BLaER1 treated with 17β-estradiol and CSF1 and Interleukin-3, amounts not matched to agents 10 nM and 100 nM (cell line): ENCODE measurements at regions not wholly inside any gene's neighbourhood (a gene's known extent, or its start where the extent isn't known, plus 50 kb on each side); places are given as distances from the start of the nearest gene placed in this dataset.
A peak's percentile ranks its signal among the peaks of the same experiment; 100 is the strongest.

ENCODE experiments used
- H3K27ac ChIP-seq, 11 experiments: shearing (Covaris generic); formaldehyde crosslinking; 2 replicates each; pipeline ENCODE4 v1.8.1; 2022
- H3K27me3 ChIP-seq, 11 experiments: shearing (Covaris generic); formaldehyde crosslinking; 2 replicates each; pipeline ENCODE4 v1.8.1; 2022
- H3K36me3 ChIP-seq, 11 experiments: shearing (Covaris generic); formaldehyde crosslinking; 2 replicates each; pipeline ENCODE4 v1.8.1; 2022
- H3K4me1 ChIP-seq, 10 experiments: shearing (Covaris generic); formaldehyde crosslinking; 2 replicates each; pipeline ENCODE4 v1.8.1; 2022
- H3K4me2 ChIP-seq, 11 experiments: shearing (Covaris generic); formaldehyde crosslinking; 2 replicates each; pipeline ENCODE4 v1.8.1; 2022
- H3K4me3 ChIP-seq, 10 experiments: shearing (Covaris generic); formaldehyde crosslinking; 2 replicates each; pipeline ENCODE4 v1.8.1; 2022
- H3K9ac ChIP-seq, 11 experiments: shearing (Covaris generic); formaldehyde crosslinking; 2 replicates each; pipeline ENCODE4 v1.8.1; 2022
- H3K9me3 ChIP-seq, 11 experiments: shearing (Covaris generic); formaldehyde crosslinking; replicated peaks in 1 of 11; 2 replicates each; pipeline ENCODE4 v1.8.1; 2022
- H4K20me1 ChIP-seq, 11 experiments: shearing (Covaris generic); formaldehyde crosslinking; 2 replicates each; pipeline ENCODE4 v1.8.1; 2022
- Cebpa-rat ChIP-seq, 11 experiments: shearing (Covaris generic); IDR thresholded peaks; 2 replicates each; pipeline ENCODE4 v1.8.1; 2022

- Histone ChIP-seq H3K36me3 (no peaks in the 10 kb centered on the region), H4K20me1 (no peaks in the 10 kb centered on the region), H3K9ac (no peak overlapping the region), H3K27me3 (no peaks in the 10 kb centered on the region), H3K27ac (no peak overlapping the region), H3K4me2 (no peak overlapping the region), H3K4me3 (no peak overlapping the region), H3K4me1 (no peaks in the 10 kb centered on the region), H3K9me3 (0 out of 22 replicates have a peak, but pooled peaks cover 0 to 3% (median 0%) of the 10 kb centered on the region in 11 experiments)
- TF ChIP-seq Cebpa-rat (IDR thresholded peaks at IDR 0.05) = no peak
These were observed 453.7 kb upstream of the CELF4 start for GRCh38 chr18:38019292-38019691.

DNA sequence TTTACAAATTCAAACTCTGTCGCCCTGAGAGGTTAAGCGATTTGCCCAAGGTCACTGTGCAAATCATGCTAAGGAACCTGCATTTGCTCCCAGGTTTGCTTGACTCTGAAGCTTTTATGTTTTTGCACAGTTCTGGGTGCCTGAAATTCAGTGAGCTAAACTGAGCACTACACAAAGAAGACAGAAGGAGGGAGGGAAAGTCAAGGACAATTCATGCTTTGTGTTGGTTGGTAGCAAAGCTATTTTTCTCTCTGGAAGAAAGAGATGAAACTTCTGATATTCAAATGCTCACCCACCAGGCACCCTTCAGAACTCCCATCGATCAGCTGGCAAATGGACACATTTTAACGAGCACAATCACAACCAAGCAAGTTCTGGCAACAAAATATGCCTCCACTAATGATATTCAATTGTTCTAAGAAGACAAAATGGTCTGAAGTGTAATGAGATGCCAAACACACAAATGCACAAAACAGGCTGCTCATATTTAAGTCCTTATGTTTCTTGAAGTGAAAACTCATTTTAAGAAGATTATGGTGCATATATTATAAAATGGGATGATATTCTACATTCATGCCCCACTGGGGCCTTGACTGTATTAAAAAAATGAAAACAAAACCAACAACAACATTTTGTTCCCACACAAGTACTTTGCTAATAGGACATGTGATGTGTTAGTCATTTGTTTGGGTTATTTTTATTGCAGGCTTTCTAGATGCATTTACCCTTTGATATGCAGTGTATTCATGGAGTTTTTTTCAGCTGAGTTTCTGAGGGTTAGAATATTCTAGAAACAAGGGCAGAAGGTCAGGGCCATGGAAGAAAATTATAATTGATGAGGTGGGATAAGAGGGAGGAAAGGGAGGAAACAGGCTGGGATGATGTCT is 445.6 kb upstream of the CELF4 start:
- no peak overlapping the region for H3K9ac ChIP-seq
- H3K27ac ChIP-seq = no peak overlapping the region
- H4K20me1 ChIP-seq = no peaks in the 10 kb centered on the region
- H3K4me1 ChIP-seq = peaks cover 6 to 10% (median 8%) of the 10 kb centered on the region in 10 experiments; a peak in 15 of 20 replicates
- no peaks in the 10 kb centered on the region for H3K27me3 ChIP-seq
- no peaks in the 10 kb centered on the region for H3K36me3 ChIP-seq
- TF ChIP-seq Cebpa-rat (IDR thresholded peaks at IDR 0.05) = no peak
- H3K4me3 ChIP-seq = no peak overlapping the region
- peak overlapping the region in 2 of 11 experiments; percentile 3 to 45; a peak in 1 of 22 replicates for H3K4me2 ChIP-seq
- 0 out of 22 replicates have a peak, but pooled peaks cover 0 to 3% (median 0%) of the 10 kb centered on the region in 11 experiments for H3K9me3 ChIP-seq

DNA sequence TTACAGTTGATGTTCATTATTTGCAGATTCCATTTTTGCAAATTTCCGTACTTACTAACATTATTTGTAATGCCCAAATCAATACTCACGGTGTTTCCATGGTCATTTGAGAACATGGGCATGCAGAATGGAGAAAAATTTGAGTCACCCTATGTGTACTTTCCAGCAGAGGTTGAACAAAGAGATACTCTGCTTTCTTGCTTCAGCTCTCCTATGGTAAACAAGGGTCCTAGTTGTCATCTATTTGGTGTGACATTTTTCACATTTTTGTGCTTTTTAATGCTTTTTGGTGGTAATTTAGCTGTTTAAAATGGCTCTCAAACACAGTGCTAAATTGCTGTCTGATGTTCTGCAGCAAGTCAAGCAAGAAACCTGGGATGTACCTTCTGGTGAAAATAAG is 444.4 kb upstream of the CELF4 start:
- no peak overlapping the region for H3K4me3 ChIP-seq
- no peaks in the 10 kb centered on the region for H4K20me1 ChIP-seq
- H3K4me1 ChIP-seq = peaks cover 6 to 10% (median 8%) of the 10 kb centered on the region in 10 experiments; a peak in 15 of 20 replicates
- TF ChIP-seq Cebpa-rat (IDR thresholded peaks at IDR 0.05) = no peak
- no peak overlapping the region for H3K9ac ChIP-seq
- H3K36me3 ChIP-seq = no peaks in the 10 kb centered on the region
- no peaks in the 10 kb centered on the region for H3K27me3 ChIP-seq
- no peaks in the 10 kb centered on the region for H3K9me3 ChIP-seq
- H3K4me2 ChIP-seq = no peak overlapping the region
- H3K27ac ChIP-seq = no peak overlapping the region

DNA sequence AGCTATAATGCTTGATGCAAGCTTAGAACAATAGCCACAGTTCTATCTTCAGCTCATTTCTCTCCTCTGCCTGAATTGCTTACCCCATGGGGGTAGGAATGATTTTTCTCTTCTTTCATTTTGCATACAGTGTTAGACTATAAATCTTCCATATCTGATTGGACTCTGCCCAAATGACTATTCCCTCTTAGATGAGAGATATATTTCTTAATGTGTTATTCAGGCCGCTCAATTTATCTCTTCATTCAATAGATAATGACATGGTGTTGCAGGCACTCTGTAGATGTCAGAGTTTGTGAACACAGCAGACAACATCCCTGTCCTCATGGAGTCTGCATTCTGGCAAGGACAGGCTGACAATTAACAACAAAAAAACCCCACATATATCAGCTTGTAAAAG is 443.7 kb upstream of the CELF4 start:
- H3K36me3 ChIP-seq = no peaks in the 10 kb centered on the region
- no peak for TF ChIP-seq Cebpa-rat (IDR thresholded peaks at IDR 0.05)

DNA sequence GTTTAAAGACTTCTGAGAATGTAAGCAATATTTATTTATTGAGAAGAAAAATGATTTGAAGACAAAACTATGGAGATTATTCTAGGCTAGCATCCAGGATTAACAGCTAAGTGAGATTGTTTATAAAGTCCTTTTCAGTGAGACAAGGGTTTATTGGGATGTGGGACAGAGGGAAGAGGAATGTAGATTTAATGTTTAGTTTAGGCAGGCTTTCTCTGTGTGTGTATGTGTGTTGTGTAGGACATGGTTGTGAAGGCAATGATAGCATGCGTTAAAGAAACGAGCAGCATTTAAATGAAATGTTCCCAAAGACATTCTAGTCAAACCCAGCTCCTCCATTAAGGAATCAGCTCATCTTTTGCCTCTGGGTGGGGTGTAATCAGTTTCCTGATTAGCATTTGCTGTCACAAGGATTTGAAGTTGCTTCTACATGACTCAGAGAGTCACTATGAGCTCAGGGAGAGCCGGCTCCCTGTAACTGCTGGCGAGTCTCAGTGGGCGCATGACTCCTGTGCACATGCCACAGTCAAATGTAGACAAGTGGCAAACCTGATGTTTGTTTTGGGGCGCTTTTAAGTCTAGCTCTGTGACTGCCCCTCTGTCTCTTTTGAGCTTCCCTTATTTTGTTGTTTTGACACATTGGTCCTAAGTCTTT is 442.2 kb upstream of the CELF4 start:
- no peak overlapping the region for H3K27ac ChIP-seq
- TF ChIP-seq Cebpa-rat (IDR thresholded peaks at IDR 0.05) = no peak

More for the DNA sequence above, 443.7 kb upstream of the CELF4 start:
- Histone ChIP-seq H3K27ac (no peak overlapping the region), H3K4me1 (peaks cover 6 to 10% (median 8%) of the 10 kb centered on the region in 10 experiments; a peak in 15 of 20 replicates), H3K4me2 (no peak overlapping the region), H3K9me3 (no peaks in the 10 kb centered on the region), H3K4me3 (no peak overlapping the region), H3K27me3 (no peaks in the 10 kb centered on the region), H4K20me1 (no peaks in the 10 kb centered on the region), H3K9ac (no peak overlapping the region)

DNA sequence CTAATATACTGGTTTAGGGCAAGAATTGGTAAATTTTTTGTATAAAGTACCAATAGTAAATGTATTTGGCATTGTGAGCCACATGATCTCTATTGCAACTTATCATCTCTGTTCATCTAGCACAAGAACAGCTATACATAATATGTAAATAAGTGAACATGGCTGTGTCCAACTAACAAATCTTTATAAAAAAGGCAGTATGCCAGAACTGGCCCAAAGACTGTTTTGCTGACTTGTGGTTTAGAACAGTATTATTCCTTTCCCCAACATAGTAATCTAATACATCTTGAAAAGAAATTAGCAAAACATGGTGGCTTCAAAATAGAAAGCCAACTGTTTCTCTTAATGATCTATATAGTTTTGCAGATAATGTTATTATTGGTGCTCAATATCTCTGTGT is 441.4 kb upstream of the CELF4 start:
- no peak for TF ChIP-seq Cebpa-rat (IDR thresholded peaks at IDR 0.05)
- Histone ChIP-seq H3K9ac (no peak overlapping the region), H3K27me3 (no peaks in the 10 kb centered on the region), H4K20me1 (no peaks in the 10 kb centered on the region), H3K4me2 (peak overlapping the region in 10 of 11 experiments; percentile 14 to 62 (median 39); a peak in 16 of 22 replicates), H3K36me3 (no peaks in the 10 kb centered on the region), H3K4me1 (peaks cover 6 to 10% (median 8%) of the 10 kb centered on the region in 10 experiments; a peak in 15 of 20 replicates), H3K4me3 (no peak overlapping the region), H3K9me3 (no peaks in the 10 kb centered on the region), H3K27ac (no peak overlapping the region)

More for the DNA sequence above, 442.2 kb upstream of the CELF4 start:
- Histone ChIP-seq H3K9me3 (no peaks in the 10 kb centered on the region), H3K4me3 (no peak overlapping the region), H3K4me2 (no peak overlapping the region), H4K20me1 (no peaks in the 10 kb centered on the region), H3K27me3 (no peaks in the 10 kb centered on the region), H3K36me3 (no peaks in the 10 kb centered on the region), H3K4me1 (peaks cover 6 to 10% (median 8%) of the 10 kb centered on the region in 10 experiments; a peak in 15 of 20 replicates), H3K9ac (no peak overlapping the region)

DNA sequence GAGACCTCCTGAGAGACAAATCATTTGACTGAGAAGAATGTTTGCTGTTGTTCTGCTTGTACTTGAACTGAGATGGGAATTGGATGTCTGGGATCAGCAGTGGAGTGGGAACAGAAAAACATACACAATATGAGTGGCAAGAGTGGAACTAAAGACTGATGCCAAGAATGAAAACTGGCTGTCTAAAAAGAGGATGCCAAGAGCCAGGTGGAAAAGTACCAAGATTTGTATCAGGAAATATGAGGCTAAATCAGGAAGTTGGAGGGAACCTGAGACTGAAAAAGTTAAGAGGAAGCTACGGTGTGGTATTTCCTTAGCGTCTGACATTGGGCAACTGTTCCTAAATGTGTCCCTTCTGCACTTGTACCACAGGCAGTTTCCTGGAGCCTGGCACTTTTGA is 440.9 kb upstream of the CELF4 start:
- TF ChIP-seq Cebpa-rat (IDR thresholded peaks at IDR 0.05) = no peak
- H3K9ac ChIP-seq = no peak overlapping the region
- peak overlapping the region in 10 of 11 experiments; percentile 14 to 62 (median 39); a peak in 17 of 22 replicates for H3K4me2 ChIP-seq

DNA sequence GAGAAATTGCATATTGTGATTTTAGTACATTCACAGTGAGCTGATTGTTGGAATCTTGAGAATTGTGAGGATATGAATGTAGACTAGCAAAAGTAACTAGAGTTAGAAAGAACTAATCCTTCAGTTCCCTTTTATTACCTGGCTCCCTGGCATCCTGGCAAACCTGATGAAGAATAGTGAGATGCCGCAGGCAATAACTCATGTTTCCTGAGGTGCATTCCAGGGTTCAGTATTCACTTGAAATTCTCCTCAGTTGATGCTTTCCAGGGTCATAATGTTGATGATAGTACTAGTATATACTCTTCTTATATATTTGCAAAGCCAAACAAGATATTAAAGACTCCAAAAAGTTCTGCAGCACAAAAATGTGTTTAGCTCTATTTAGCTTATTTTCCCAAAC is 432.1 kb upstream of the CELF4 start:
- Histone ChIP-seq H3K9me3 (no peaks in the 10 kb centered on the region), H3K4me3 (no peak overlapping the region), H4K20me1 (no peaks in the 10 kb centered on the region), H3K36me3 (no peaks in the 10 kb centered on the region), H3K4me1 (no peaks in the 10 kb centered on the region), H3K27ac (no peak overlapping the region), H3K27me3 (no peaks in the 10 kb centered on the region), H3K4me2 (no peak overlapping the region), H3K9ac (no peak overlapping the region)
- TF ChIP-seq Cebpa-rat (IDR thresholded peaks at IDR 0.05) = no peak

More for the DNA sequence above, 440.9 kb upstream of the CELF4 start:
- H4K20me1 ChIP-seq = no peaks in the 10 kb centered on the region
- H3K36me3 ChIP-seq = no peaks in the 10 kb centered on the region
- no peaks in the 10 kb centered on the region for H3K9me3 ChIP-seq
- no peak overlapping the region for H3K27ac ChIP-seq
- H3K4me1 ChIP-seq = peaks cover 6 to 10% (median 8%) of the 10 kb centered on the region in 10 experiments; a peak in 15 of 20 replicates
- no peak overlapping the region for H3K4me3 ChIP-seq
- H3K27me3 ChIP-seq = no peaks in the 10 kb centered on the region

DNA sequence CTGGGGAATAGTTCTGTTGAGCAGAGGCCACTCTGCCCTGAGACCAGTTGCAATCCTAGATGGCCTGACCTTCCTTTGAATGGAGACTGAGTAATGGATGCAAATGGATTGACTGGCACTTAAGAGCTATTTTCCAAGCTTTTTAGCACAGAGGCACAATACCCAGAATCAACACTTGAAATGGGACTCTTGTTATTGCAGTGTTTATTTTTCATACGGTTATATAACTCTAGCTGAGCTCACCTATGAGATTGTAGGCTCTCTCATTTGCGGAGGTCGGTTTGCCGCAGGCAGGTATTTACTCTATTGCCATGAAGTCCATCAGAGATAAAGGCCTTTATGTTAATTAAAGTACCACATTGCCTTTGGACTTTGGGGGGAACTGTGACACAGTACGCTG is 422.3 kb upstream of the CELF4 start:
- Histone ChIP-seq H3K4me3 (no peak overlapping the region), H3K4me2 (no peak overlapping the region), H3K27me3 (no peaks in the 10 kb centered on the region), H3K4me1 (peaks cover 0 to 8% (median 0%) of the 10 kb centered on the region in 10 experiments; a peak in 2 of 20 replicates), H3K9ac (no peak overlapping the region), H4K20me1 (no peaks in the 10 kb centered on the region), H3K27ac (no peak overlapping the region), H3K36me3 (no peaks in the 10 kb centered on the region), H3K9me3 (no peaks in the 10 kb centered on the region)
- no peak for TF ChIP-seq Cebpa-rat (IDR thresholded peaks at IDR 0.05)
